ENCODE measurements at regions not wholly inside any gene's neighbourhood (a gene's known extent, or its start where the extent isn't known, plus 50 kb on each side); places are given as distances from the start of the nearest gene placed in this dataset.

GRCh38 chr20:47905628-47906347 lies 120.5 kb upstream of the SULF2 start:
- TF ChIP-seq, protein P1, sequence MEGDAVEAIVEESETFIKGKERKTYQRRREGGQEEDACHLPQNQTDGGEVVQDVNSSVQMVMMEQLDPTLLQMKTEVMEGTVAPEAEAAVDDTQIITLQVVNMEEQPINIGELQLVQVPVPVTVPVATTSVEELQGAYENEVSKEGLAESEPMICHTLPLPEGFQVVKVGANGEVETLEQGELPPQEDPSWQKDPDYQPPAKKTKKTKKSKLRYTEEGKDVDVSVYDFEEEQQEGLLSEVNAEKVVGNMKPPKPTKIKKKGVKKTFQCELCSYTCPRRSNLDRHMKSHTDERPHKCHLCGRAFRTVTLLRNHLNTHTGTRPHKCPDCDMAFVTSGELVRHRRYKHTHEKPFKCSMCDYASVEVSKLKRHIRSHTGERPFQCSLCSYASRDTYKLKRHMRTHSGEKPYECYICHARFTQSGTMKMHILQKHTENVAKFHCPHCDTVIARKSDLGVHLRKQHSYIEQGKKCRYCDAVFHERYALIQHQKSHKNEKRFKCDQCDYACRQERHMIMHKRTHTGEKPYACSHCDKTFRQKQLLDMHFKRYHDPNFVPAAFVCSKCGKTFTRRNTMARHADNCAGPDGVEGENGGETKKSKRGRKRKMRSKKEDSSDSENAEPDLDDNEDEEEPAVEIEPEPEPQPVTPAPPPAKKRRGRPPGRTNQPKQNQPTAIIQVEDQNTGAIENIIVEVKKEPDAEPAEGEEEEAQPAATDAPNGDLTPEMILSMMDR (conservative IDR thresholded peaks at IDR 0.05 in 1 of 2, IDR thresholded peaks at IDR 0.05 in 1 of 2; ENCODE audit: extremely low read depth in 1 of 2, insufficient read depth in 1 of 2, low read depth in 1 of 2, low read length in 2 of 2) = no peak
- TF ChIP-seq EZH2 (IDR thresholded peaks at IDR 0.05; ENCODE audit: borderline replicate concordance, low read length) = no peak

All from mammary epithelial cell (primary cell).